ENCODE measurements at regions not wholly inside any gene's neighbourhood (a gene's known extent, or its start where the extent isn't known, plus 50 kb on each side); places are given as distances from the start of the nearest gene placed in this dataset.

DNA sequence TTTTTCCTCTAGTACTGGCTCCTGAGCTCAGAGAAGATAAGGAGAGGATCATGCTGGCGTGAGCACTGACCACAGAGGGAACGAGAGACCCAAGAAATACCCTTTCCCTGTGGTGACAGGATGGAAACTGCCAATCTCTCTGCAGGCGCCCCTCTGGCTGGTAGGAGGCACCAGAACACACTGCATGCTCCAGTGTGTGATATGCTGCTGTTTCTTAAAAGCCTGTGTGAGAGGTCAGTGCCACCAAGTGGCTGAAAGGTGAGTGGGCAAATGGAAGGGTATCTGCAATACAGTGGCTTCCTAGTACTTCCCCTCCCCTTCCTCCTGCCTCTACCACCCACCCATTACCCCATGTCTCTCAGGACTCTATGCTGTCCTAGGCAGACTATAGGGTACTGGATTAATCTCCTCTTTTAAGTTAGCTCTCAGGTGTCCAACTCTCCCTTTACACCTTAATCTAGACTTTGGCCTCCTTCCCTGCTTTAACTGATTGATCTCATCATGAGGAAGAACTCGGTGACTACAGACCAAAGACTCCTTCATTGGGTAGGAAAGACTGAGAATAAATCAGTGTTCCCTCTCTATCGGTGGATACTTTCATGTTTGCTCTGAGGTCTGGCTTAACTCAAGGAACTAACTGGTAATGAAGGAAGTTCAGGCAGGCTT, 283.6 kb downstream of the ADRA2A start:
- Histone ChIP-seq H2BK15ac (ENCODE audit: low read depth, low read length) (no peak overlapping the region), H3K4me3 (ENCODE audit: insufficient read depth, low read depth, low read length) (no peak overlapping the region), H2AK5ac (ENCODE audit: low read depth, low read length) (no peak overlapping the region), H2BK20ac (ENCODE audit: low read depth, low read length) (no peak overlapping the region), H3K9me3 (ENCODE audit: control insufficient read depth, insufficient read depth, low read length) (peaks cover 4% of the 10 kb centered on the region), H3K14ac (replicated peaks; ENCODE audit: low read depth, low read length) (no peak overlapping the region), H4K91ac (ENCODE audit: insufficient read depth, low read depth, low read length) (no peak overlapping the region), H3K23ac (ENCODE audit: low read depth, low read length) (no peak overlapping the region), H3K9me1 (ENCODE audit: insufficient read depth, low read length) (no peaks in the 10 kb centered on the region), H3K36me3 (ENCODE audit: control insufficient read depth, insufficient read depth, low read length) (no peaks in the 10 kb centered on the region), H3K4ac (ENCODE audit: low read depth, low read length) (no peak overlapping the region), H3K27me3 (ENCODE audit: control insufficient read depth, insufficient read depth, low read length) (no peaks in the 10 kb centered on the region), H2BK120ac (ENCODE audit: low read depth, low read length) (no peak overlapping the region), H3K18ac (ENCODE audit: low read depth, low read length) (no peak overlapping the region), H2AFZ (replicated peaks; ENCODE audit: low read length, poor library complexity) (no peak overlapping the region), H4K5ac (ENCODE audit: low read depth, low read length) (no peak overlapping the region), H2BK5ac (ENCODE audit: low read depth, low read length, poor library complexity, severe bottlenecking) (no peak overlapping the region), H3K56ac (ENCODE audit: extremely low read depth, insufficient read depth, low read length) (no peak overlapping the region), H3K27ac (ENCODE audit: insufficient read depth, low read length) (no peak overlapping the region), H4K20me1 (ENCODE audit: insufficient read depth, low read length) (no peaks in the 10 kb centered on the region), H4K8ac (ENCODE audit: low read depth in 2 of 2, low read length in 2 of 2) (no peak overlapping the region), H3K9ac (ENCODE audit: low read depth, low read length) (no peak overlapping the region), H3K4me2 (ENCODE audit: low read depth, low read length) (no peak overlapping the region), H2AK9ac (replicated peaks; ENCODE audit: low read depth, low read length, poor library complexity) (no peak overlapping the region), H3K4me1 (ENCODE audit: control insufficient read depth, insufficient read depth, low read length) (no peaks in the 10 kb centered on the region), H3K79me1 (ENCODE audit: low read depth in 1 of 2, low read length in 2 of 2) (no peaks in the 10 kb centered on the region)
- intact Hi-C loops (cut with micrococcal nuclease) (no loop called here), dilution Hi-C loops (cut with HindIII; ENCODE audit: low sequenced_read_pairs, unreplicated experiment) (no loop called here), in situ Hi-C loops (cut with MboI; ENCODE audit: low sequenced_read_pairs) (no loop called here)
- no peak for TF ChIP-seq MAZ (IDR thresholded peaks at IDR 0.05; ENCODE audit: borderline replicate concordance, low read depth, low read length)
- no peak for TF ChIP-seq FOS (IDR thresholded peaks at IDR 0.05; ENCODE audit: low read depth, low read length)
- TF ChIP-seq SMC3 (IDR thresholded peaks at IDR 0.05; ENCODE audit: low read depth, low read length), result no peak
- TF ChIP-seq CEBPB (IDR thresholded peaks at IDR 0.05; ENCODE audit: low read depth, low read length), result no peak
- TF ChIP-seq MXI1 (IDR thresholded peaks at IDR 0.05; ENCODE audit: borderline replicate concordance, low read depth, low read length), result no peak
- TF ChIP-seq, protein P1, sequence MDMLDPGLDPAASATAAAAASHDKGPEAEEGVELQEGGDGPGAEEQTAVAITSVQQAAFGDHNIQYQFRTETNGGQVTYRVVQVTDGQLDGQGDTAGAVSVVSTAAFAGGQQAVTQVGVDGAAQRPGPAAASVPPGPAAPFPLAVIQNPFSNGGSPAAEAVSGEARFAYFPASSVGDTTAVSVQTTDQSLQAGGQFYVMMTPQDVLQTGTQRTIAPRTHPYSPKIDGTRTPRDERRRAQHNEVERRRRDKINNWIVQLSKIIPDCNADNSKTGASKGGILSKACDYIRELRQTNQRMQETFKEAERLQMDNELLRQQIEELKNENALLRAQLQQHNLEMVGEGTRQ (IDR thresholded peaks at IDR 0.05; ENCODE audit: low read depth, low read length), result no peak
- TF ChIP-seq RAD21 (IDR thresholded peaks at IDR 0.05; ENCODE audit: low read length), result 0 out of 2 replicates have a peak, but pooled peaks have one; percentile 11
- TF ChIP-seq, protein P2, sequence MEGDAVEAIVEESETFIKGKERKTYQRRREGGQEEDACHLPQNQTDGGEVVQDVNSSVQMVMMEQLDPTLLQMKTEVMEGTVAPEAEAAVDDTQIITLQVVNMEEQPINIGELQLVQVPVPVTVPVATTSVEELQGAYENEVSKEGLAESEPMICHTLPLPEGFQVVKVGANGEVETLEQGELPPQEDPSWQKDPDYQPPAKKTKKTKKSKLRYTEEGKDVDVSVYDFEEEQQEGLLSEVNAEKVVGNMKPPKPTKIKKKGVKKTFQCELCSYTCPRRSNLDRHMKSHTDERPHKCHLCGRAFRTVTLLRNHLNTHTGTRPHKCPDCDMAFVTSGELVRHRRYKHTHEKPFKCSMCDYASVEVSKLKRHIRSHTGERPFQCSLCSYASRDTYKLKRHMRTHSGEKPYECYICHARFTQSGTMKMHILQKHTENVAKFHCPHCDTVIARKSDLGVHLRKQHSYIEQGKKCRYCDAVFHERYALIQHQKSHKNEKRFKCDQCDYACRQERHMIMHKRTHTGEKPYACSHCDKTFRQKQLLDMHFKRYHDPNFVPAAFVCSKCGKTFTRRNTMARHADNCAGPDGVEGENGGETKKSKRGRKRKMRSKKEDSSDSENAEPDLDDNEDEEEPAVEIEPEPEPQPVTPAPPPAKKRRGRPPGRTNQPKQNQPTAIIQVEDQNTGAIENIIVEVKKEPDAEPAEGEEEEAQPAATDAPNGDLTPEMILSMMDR (conservative IDR thresholded peaks at IDR 0.05; ENCODE audit: low read depth, low read length), result peak; percentile 19; the same call in 1 of the 2 replicates
- CTCF ChIA-PET, result no interaction called here
- no TSS peak for BruUV-seq (replicated peaks)
- no CpG with 5 or more reads among the region's 5 CpGs for WGBS, 2 experiments (ENCODE audit: extremely low coverage in 2 of 2, insufficient read length in 1 of 2)
- POLR2A ChIA-PET (ENCODE audit: unreplicated experiment), result no interaction called here
- ATAC-seq (ENCODE audit: low read depth) (no peak), DNase-seq (no peak)
